CD4-positive, alpha-beta T cell treated with Interferon alpha-2 for 1 hour (primary cell): ENCODE measurements at regions not wholly inside any gene's neighbourhood (a gene's known extent, or its start where the extent isn't known, plus 50 kb on each side); places are given as distances from the start of the nearest gene placed in this dataset.

Experiments used
- DNase-seq, 2 donors: peaks; one replicate each; pipeline ENCODE4 v3.0.0-alpha.2; 2020 to 2022

GRCh38 chr11:28505232-28505631 lies 397.0 kb downstream of the METTL15 start:
- DNase-seq = no peak

GRCh38 chr11:28504555-28505110 lies 396.4 kb downstream of the METTL15 start:
- DNase-seq = no peak

GRCh38 chr11:28495333-28495732 lies 387.1 kb downstream of the METTL15 start:
- DNase-seq = no peak

- no peak for DNase-seq
Observed at GRCh38 chr11:28491431-28491830, 383.2 kb downstream of the METTL15 start.

GRCh38 chr11:28490773-28491382 lies 382.7 kb downstream of the METTL15 start:
- no peak for DNase-seq

GRCh38 chr11:28488336-28488735 lies 380.1 kb downstream of the METTL15 start:
- no peak for DNase-seq

- no peak for DNase-seq
Observed at GRCh38 chr11:28483072-28483867, 375.1 kb downstream of the METTL15 start.

GRCh38 chr11:28482666-28483065 lies 374.5 kb downstream of the METTL15 start:
- DNase-seq = no peak

- DNase-seq = no peak
Observed at GRCh38 chr11:28481616-28482480, 373.7 kb downstream of the METTL15 start.

- no peak for DNase-seq
Observed at GRCh38 chr11:28480406-28480805, 372.2 kb downstream of the METTL15 start.

GRCh38 chr11:28476864-28477263 lies 368.7 kb downstream of the METTL15 start:
- no peak for DNase-seq

- no peak for DNase-seq
Observed at GRCh38 chr11:28476049-28476448, 367.9 kb downstream of the METTL15 start.

GRCh38 chr11:28472904-28473303 lies 364.7 kb downstream of the METTL15 start:
- DNase-seq = no peak

GRCh38 chr11:28471537-28471936 lies 363.3 kb downstream of the METTL15 start:
- DNase-seq = no peak

- no peak for DNase-seq
Observed at GRCh38 chr11:28470180-28470579, 362.0 kb downstream of the METTL15 start.

GRCh38 chr11:28466506-28466905 lies 358.3 kb downstream of the METTL15 start:
- DNase-seq = no peak

GRCh38 chr11:28464252-28464867 lies 356.2 kb downstream of the METTL15 start:
- no peak for DNase-seq

GRCh38 chr11:28463826-28464225 lies 355.6 kb downstream of the METTL15 start:
- DNase-seq = no peak

GRCh38 chr11:28461846-28462245 lies 353.7 kb downstream of the METTL15 start:
- DNase-seq = no peak

- DNase-seq = no peak
Observed at GRCh38 chr11:28461338-28461737, 353.1 kb downstream of the METTL15 start.

GRCh38 chr11:28460348-28460747 lies 352.2 kb downstream of the METTL15 start:
- DNase-seq = no peak

- DNase-seq = no peak
Observed at GRCh38 chr11:28459912-28460311, 351.7 kb downstream of the METTL15 start.
